ENCODE measurements at regions not wholly inside any gene's neighbourhood (a gene's known extent, or its start where the extent isn't known, plus 50 kb on each side); places are given as distances from the start of the nearest gene placed in this dataset.

- TF ChIP-seq, protein P1, sequence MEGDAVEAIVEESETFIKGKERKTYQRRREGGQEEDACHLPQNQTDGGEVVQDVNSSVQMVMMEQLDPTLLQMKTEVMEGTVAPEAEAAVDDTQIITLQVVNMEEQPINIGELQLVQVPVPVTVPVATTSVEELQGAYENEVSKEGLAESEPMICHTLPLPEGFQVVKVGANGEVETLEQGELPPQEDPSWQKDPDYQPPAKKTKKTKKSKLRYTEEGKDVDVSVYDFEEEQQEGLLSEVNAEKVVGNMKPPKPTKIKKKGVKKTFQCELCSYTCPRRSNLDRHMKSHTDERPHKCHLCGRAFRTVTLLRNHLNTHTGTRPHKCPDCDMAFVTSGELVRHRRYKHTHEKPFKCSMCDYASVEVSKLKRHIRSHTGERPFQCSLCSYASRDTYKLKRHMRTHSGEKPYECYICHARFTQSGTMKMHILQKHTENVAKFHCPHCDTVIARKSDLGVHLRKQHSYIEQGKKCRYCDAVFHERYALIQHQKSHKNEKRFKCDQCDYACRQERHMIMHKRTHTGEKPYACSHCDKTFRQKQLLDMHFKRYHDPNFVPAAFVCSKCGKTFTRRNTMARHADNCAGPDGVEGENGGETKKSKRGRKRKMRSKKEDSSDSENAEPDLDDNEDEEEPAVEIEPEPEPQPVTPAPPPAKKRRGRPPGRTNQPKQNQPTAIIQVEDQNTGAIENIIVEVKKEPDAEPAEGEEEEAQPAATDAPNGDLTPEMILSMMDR (IDR thresholded peaks at IDR 0.05): no peak
- H3K36me3 ChIP-seq (ENCODE audit: insufficient read depth in 1 of 2, low read depth in 1 of 2): no peaks in the 10 kb centered on the region
- H3K27ac ChIP-seq: no peak overlapping the region
- H3K9me3 ChIP-seq: no peaks in the 10 kb centered on the region
- H3K4me1 ChIP-seq: no peaks in the 10 kb centered on the region
- intact Hi-C loops (cut with DNase I): no loop called here
- DNase-seq (no peak), ATAC-seq (no peak)
- H3K27me3 ChIP-seq (ENCODE audit: insufficient read depth in 3 of 3, low read length in 2 of 3): no peaks in the 10 kb centered on the region
- 51 to 60% (median 55%) methylated on average over 5 of the region's 5 CpGs for WGBS, 3 donors
- no peak overlapping the region for H3K4me3 ChIP-seq
Observed at GRCh38 chr1:68780919-68781318, 284.0 kb upstream of the DEPDC1 start.

- Histone ChIP-seq H3K9me3 (no peaks in the 10 kb centered on the region), H3K4me1 (no peaks in the 10 kb centered on the region), H3K27me3 (ENCODE audit: insufficient read depth in 3 of 3, low read length in 2 of 3) (no peaks in the 10 kb centered on the region), H3K36me3 (ENCODE audit: insufficient read depth in 1 of 2, low read depth in 1 of 2) (no peaks in the 10 kb centered on the region), H3K27ac (no peak overlapping the region), H3K4me3 (no peak overlapping the region)
- no peak for ATAC-seq
- intact Hi-C loops (cut with DNase I): no loop called here
- DNase-seq: no peak
- TF ChIP-seq, protein P1 (IDR thresholded peaks at IDR 0.05): no peak
Observed at GRCh38 chr1:68782890-68783289, 286.0 kb upstream of the DEPDC1 start.

DNA sequence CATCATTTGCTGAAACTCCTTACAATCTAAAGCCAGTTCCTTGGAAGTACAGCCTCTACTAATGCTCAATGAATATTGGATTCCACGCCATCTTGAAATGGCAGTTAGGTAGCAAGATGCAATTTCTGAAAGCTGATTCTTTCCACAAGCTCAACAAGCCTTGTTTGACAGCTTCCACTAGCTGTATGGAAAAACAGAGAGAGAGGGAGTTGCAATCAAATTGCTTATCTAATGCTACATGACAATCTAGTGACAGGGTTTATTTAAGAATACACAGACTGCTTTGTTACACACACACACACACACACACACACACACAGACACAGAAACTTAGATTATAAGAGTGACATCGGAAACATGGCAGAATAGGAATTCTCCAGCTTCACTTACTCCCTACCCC, 288.4 kb upstream of the DEPDC1 start:
- 42 to 47% (median 45%) methylated on average over 2 of the region's 2 CpGs for WGBS, 3 donors
- ATAC-seq (no peak), DNase-seq (no peak)
- TF ChIP-seq, protein P1 (IDR thresholded peaks at IDR 0.05): no peak
- Histone ChIP-seq H3K9me3 (no peaks in the 10 kb centered on the region), H3K27ac (no peak overlapping the region), H3K27me3 (ENCODE audit: insufficient read depth in 3 of 3, low read length in 2 of 3) (no peaks in the 10 kb centered on the region), H3K4me3 (no peak overlapping the region), H3K36me3 (ENCODE audit: insufficient read depth in 1 of 2, low read depth in 1 of 2) (no peaks in the 10 kb centered on the region), H3K4me1 (no peaks in the 10 kb centered on the region)
- intact Hi-C loops (cut with DNase I): no loop called here

DNA sequence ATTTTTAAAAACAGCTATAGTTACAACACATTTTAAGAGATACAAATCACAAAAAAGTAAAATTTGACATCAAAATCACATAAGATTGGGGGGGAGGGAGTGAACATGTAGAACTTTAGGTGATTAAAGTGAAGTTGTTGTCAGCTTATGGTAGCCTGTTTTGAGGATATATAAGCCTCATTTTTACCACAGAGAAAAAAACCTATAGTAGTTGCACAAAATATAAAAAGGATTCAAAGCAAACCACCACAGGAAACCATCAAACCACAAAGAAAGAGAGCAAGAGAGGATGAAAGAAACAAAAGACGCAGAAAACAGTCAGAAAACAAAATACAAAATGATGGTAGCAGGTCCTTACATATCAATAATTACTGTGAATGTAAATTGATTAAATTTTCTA, 291.9 kb upstream of the DEPDC1 start:
- no peak for ATAC-seq
- no peak overlapping the region for H3K4me3 ChIP-seq
- H3K27ac ChIP-seq: no peak overlapping the region
- intact Hi-C loops (cut with DNase I): no loop called here
- no peaks in the 10 kb centered on the region for H3K27me3 ChIP-seq (ENCODE audit: insufficient read depth in 3 of 3, low read length in 2 of 3)
- H3K9me3 ChIP-seq: no peaks in the 10 kb centered on the region
- no peaks in the 10 kb centered on the region for H3K4me1 ChIP-seq
- DNase-seq: no peak
- no peaks in the 10 kb centered on the region for H3K36me3 ChIP-seq (ENCODE audit: insufficient read depth in 1 of 2, low read depth in 1 of 2)
- TF ChIP-seq, protein P1 (IDR thresholded peaks at IDR 0.05): no peak
- 82 to 88% (median 86%) methylated on average over 1 of the region's 1 CpG for WGBS, 3 donors

DNA sequence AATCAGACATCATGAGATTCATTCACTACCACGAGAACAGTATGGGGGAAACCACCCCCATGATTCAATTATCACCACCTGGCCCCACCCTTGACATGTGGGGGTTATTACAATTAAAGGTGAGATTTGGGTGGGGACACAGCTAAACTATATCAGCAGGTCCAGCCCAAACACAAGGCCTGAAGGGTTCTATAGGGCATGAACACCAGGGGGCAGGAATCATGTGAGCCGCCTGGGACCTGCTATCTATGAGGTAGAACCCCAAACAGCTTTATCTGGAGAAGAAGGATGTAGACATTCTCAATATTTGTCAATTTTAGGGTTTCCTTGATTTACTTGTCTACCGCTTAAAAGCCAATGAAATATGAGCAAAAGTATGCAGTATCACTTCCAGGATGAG, 294.9 kb upstream of the DEPDC1 start:
- Histone ChIP-seq H3K27ac (no peak overlapping the region), H3K4me1 (no peaks in the 10 kb centered on the region), H3K4me3 (no peak overlapping the region), H3K36me3 (ENCODE audit: insufficient read depth in 1 of 2, low read depth in 1 of 2) (no peaks in the 10 kb centered on the region), H3K9me3 (no peaks in the 10 kb centered on the region), H3K27me3 (ENCODE audit: insufficient read depth in 3 of 3, low read length in 2 of 3) (no peaks in the 10 kb centered on the region)
- intact Hi-C loops (cut with DNase I): no loop called here
- no peak for DNase-seq
- TF ChIP-seq, protein P1 (IDR thresholded peaks at IDR 0.05): no peak
- ATAC-seq: no peak
- 83 to 91% (median 87%) methylated on average over 3 of the region's 3 CpGs for whole genome bisulfite sequencing, 3 donors

Data from psoas muscle (tissue), 7 donors.